H1 (cell line): ENCODE measurements at regions not wholly inside any gene's neighbourhood (a gene's known extent, or its start where the extent isn't known, plus 50 kb on each side); places are given as distances from the start of the nearest gene placed in this dataset.

Experiments
- BCL11A ChIP-seq, 2 experiments: IDR thresholded peaks; one replicate each; pipeline ENCODE4 v1.6.1; 2011; ENCODE audit warnings: low read depth in 2 of 2, low read length in 2 of 2, mild to moderate bottlenecking in 2 of 2
- POLR2A ChIP-seq, 2 experiments: IDR thresholded peaks; 1 replicate in 1 of 2; 2 replicates in 1 of 2; pipeline ENCODE4 v1.6.1; 2011; ENCODE audit warnings: low read depth in 2 of 2, low read length in 2 of 2, mild to moderate bottlenecking in 2 of 2; ENCODE audit errors: control extremely low read depth in 1 of 2

GRCh38 chr1:98073106-98073505 is 152.3 kb upstream of the DPYD start:
- no peak for TF ChIP-seq POLR2A (IDR thresholded peaks at IDR 0.05; ENCODE audit: control extremely low read depth in 1 of 2, low read depth in 2 of 2, low read length in 2 of 2)
- no peak for TF ChIP-seq BCL11A (IDR thresholded peaks at IDR 0.05; ENCODE audit: low read depth in 2 of 2, low read length in 2 of 2)
